Lung (tissue), 11 donors: ENCODE measurements at regions not wholly inside any gene's neighbourhood (a gene's known extent, or its start where the extent isn't known, plus 50 kb on each side); places are given as distances from the start of the nearest gene placed in this dataset.

Experiments
- ATAC-seq: fragments of 200-7000 bp; cut with Tn5 transposase; one replicate; pipeline ENCODE4 v1.9.1; 2020; ENCODE audit warnings: moderate number of reproducible peaks; ENCODE audit not compliant: insufficient read depth, low FRiP score
- DNase-seq, 3 donors: peaks; one replicate each; pipeline ENCODE4 v3.0.0-alpha.2; 2013 to 2017
- H3K27ac ChIP-seq, 2 donors: one replicate each; pipeline ENCODE4 v1.5.1; 2013; ENCODE audit warnings: mild to moderate bottlenecking in 2 of 2, moderate library complexity in 2 of 2, control low read depth in 1 of 2, inconsistent platforms in 1 of 2, low read depth in 1 of 2, low read length in 1 of 2
- H3K27me3 ChIP-seq, 3 donors: one replicate each; pipeline ENCODE4 v1.5.1; 2013; ENCODE audit warnings: low read length in 2 of 3; ENCODE audit not compliant: control insufficient read depth in 3 of 3, insufficient read depth in 3 of 3
- H3K36me3 ChIP-seq, 4 donors: one replicate each; pipeline ENCODE4 v1.5.1; 2013; ENCODE audit warnings: low read length in 4 of 4, mild to moderate bottlenecking in 1 of 4, moderate library complexity in 1 of 4; ENCODE audit not compliant: control insufficient read depth in 4 of 4, insufficient read depth in 4 of 4
- H3K4me1 ChIP-seq, 5 donors: one replicate each; pipeline ENCODE4 v1.5.1; 2013; ENCODE audit warnings: low read length in 5 of 5, mild to moderate bottlenecking in 2 of 5, moderate library complexity in 1 of 5; ENCODE audit not compliant: control insufficient read depth in 5 of 5, insufficient read depth in 5 of 5
- H3K4me3 ChIP-seq: one replicate; pipeline ENCODE4 v1.5.1; 2013; ENCODE audit warnings: mild to moderate bottlenecking, control low read depth, moderate library complexity
- H3K9ac ChIP-seq, 2 donors: one replicate each; pipeline ENCODE4 v1.5.1; 2013; ENCODE audit warnings: low read length in 2 of 2, control low read depth in 1 of 2; ENCODE audit not compliant: insufficient read depth in 1 of 2
- H3K9me3 ChIP-seq, 4 donors: one replicate each; pipeline ENCODE4 v1.5.1; 2013; ENCODE audit warnings: low read length in 3 of 4, mild to moderate bottlenecking in 1 of 4, moderate library complexity in 1 of 4; ENCODE audit not compliant: control insufficient read depth in 4 of 4, insufficient read depth in 3 of 4
- CTCF ChIP-seq: IDR thresholded peaks from 2 replicates; pipeline ENCODE4 v1.5.1; 2012; ENCODE audit warnings: mild to moderate bottlenecking; ENCODE audit errors: control extremely low read depth, extremely low read depth
- WGBS, 2 donors: extraction: QIAGEN DNeasy Blood & Tissue Kit; methylation state at CpG; one replicate each; pipeline ENCODE4 v1.1.7; 2013; 5-methylcytosine and 5-hydroxymethylcytosine counted together
- donor health status: control.
- donor health status: control.
- donor health status: Bipolar disorder and iron deficiency.
- donor health status: healthy.
- donor health status: DM: yes; HTN: yes; CAD: no.

GRCh38 chr11:98842187-98842586 is 178.6 kb upstream of the CNTN5 start:
- no peak for TF ChIP-seq CTCF
- H3K4me3 ChIP-seq: no peak overlapping the region
- ATAC-seq: no peak

GRCh38 chr11:98862169-98862568 is 158.6 kb upstream of the CNTN5 start:
- H3K4me1 ChIP-seq: no peaks in the 10 kb centered on the region
- WGBS, 2 donors: 80 to 83% methylated on average over 5 of the region's 5 CpGs
- ATAC-seq (no peak), DNase-seq (no peak)
- peaks cover 0 to 4% (median 0%) of the 10 kb centered on the region in 4 donors for H3K9me3 ChIP-seq
- no peak overlapping the region for H3K4me3 ChIP-seq
- no peak overlapping the region for H3K27ac ChIP-seq
- no peak for TF ChIP-seq CTCF
- H3K36me3 ChIP-seq: no peaks in the 10 kb centered on the region
- H3K27me3 ChIP-seq: no peaks in the 10 kb centered on the region
- no peak overlapping the region for H3K9ac ChIP-seq

More at GRCh38 chr11:98842187-98842586, 178.6 kb upstream of the CNTN5 start:
- DNase-seq: no peak
- Histone ChIP-seq H3K27me3 (no peaks in the 10 kb centered on the region), H3K9ac (no peak overlapping the region), H3K27ac (no peak overlapping the region), H3K4me1 (no peaks in the 10 kb centered on the region), H3K9me3 (peaks cover 0 to 12% (median 0%) of the 10 kb centered on the region in 4 donors), H3K36me3 (no peaks in the 10 kb centered on the region)

GRCh38 chr11:98871690-98872089 is 149.1 kb upstream of the CNTN5 start:
- 92 to 93% methylated on average over 3 of the region's 3 CpGs for WGBS, 2 donors
- no peaks in the 10 kb centered on the region for H3K36me3 ChIP-seq
- DNase-seq: no peak
- H3K9ac ChIP-seq: no peak overlapping the region
- H3K4me3 ChIP-seq: no peak overlapping the region
- no peaks in the 10 kb centered on the region for H3K4me1 ChIP-seq
- no peak overlapping the region for H3K27ac ChIP-seq
- H3K9me3 ChIP-seq: no peaks in the 10 kb centered on the region
- no peaks in the 10 kb centered on the region for H3K27me3 ChIP-seq
- no peak for TF ChIP-seq CTCF
- ATAC-seq: no peak

GRCh38 chr11:98874050-98874449 is 146.7 kb upstream of the CNTN5 start:
- no peak overlapping the region for H3K27ac ChIP-seq
- no peaks in the 10 kb centered on the region for H3K9me3 ChIP-seq
- H3K36me3 ChIP-seq: no peaks in the 10 kb centered on the region
- no peak overlapping the region for H3K4me3 ChIP-seq
- DNase-seq: no peak
- no peaks in the 10 kb centered on the region for H3K27me3 ChIP-seq
- no peak for TF ChIP-seq CTCF
- H3K4me1 ChIP-seq: no peaks in the 10 kb centered on the region
- H3K9ac ChIP-seq: no peak overlapping the region
- ATAC-seq: no peak
- 61 to 83% methylated on average over 2 of the region's 2 CpGs for WGBS, 2 donors
